ENCODE measurements at regions not wholly inside any gene's neighbourhood (a gene's known extent, or its start where the extent isn't known, plus 50 kb on each side); places are given as distances from the start of the nearest gene placed in this dataset.

GRCh38 chr1:60244906-60245305 lies 171.3 kb upstream of the C1orf87 start:
- no TSS peak for BruUV-seq (replicated peaks)
- no peak overlapping the region for H3K4me2 ChIP-seq
- no peak overlapping the region for H3K27ac ChIP-seq
- H3K36me3 ChIP-seq (ENCODE audit: low read depth): no peaks in the 10 kb centered on the region
- no peaks in the 10 kb centered on the region for H3K79me2 ChIP-seq (ENCODE audit: low read depth)
- CTCF ChIA-PET: no interaction called here
- H3K9me2 ChIP-seq (ENCODE audit: insufficient read depth): no peaks in the 10 kb centered on the region
- H2AFZ ChIP-seq: no peak overlapping the region
- no peaks in the 10 kb centered on the region for H3K9me3 ChIP-seq (ENCODE audit: insufficient read depth, low read depth)
- no peaks in the 10 kb centered on the region for H3F3A ChIP-seq (ENCODE audit: insufficient read depth, low read depth)
- no peaks in the 10 kb centered on the region for H4K20me1 ChIP-seq (ENCODE audit: insufficient read depth)
- POLR2A ChIA-PET (ENCODE audit: unreplicated experiment): no interaction called here
- TF ChIP-seq, protein P1, sequence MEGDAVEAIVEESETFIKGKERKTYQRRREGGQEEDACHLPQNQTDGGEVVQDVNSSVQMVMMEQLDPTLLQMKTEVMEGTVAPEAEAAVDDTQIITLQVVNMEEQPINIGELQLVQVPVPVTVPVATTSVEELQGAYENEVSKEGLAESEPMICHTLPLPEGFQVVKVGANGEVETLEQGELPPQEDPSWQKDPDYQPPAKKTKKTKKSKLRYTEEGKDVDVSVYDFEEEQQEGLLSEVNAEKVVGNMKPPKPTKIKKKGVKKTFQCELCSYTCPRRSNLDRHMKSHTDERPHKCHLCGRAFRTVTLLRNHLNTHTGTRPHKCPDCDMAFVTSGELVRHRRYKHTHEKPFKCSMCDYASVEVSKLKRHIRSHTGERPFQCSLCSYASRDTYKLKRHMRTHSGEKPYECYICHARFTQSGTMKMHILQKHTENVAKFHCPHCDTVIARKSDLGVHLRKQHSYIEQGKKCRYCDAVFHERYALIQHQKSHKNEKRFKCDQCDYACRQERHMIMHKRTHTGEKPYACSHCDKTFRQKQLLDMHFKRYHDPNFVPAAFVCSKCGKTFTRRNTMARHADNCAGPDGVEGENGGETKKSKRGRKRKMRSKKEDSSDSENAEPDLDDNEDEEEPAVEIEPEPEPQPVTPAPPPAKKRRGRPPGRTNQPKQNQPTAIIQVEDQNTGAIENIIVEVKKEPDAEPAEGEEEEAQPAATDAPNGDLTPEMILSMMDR (conservative IDR thresholded peaks at IDR 0.05): no peak
- no peak for TF ChIP-seq EZH2 (IDR thresholded peaks at IDR 0.05; ENCODE audit: low read depth)
- H3K27me3 ChIP-seq (ENCODE audit: insufficient read depth, low read depth): no peaks in the 10 kb centered on the region
- H3K4me1 ChIP-seq (replicated peaks; ENCODE audit: insufficient read depth): no peaks in the 10 kb centered on the region
- H3K4me3 ChIP-seq: no peak overlapping the region
- intact Hi-C loops (cut with micrococcal nuclease; ENCODE audit: unreplicated experiment): no loop called here
- DNase-seq: no peak

GRCh38 chr1:60235275-60235674 lies 161.7 kb upstream of the C1orf87 start:
- H3K9me3 ChIP-seq (ENCODE audit: insufficient read depth, low read depth): no peaks in the 10 kb centered on the region
- no peaks in the 10 kb centered on the region for H3K27me3 ChIP-seq (ENCODE audit: insufficient read depth, low read depth)
- H3K9me2 ChIP-seq (ENCODE audit: insufficient read depth): no peaks in the 10 kb centered on the region
- H3K4me1 ChIP-seq (replicated peaks; ENCODE audit: insufficient read depth): no peaks in the 10 kb centered on the region
- intact Hi-C loops (cut with micrococcal nuclease; ENCODE audit: unreplicated experiment): no loop called here
- ChIA-PET CTCF (interaction anchor here (0.6 kb wide), 1 partner anchor 690 kb away, joined by 16 read pairs; no protein-coding TSS in a partner anchor), POLR2A (ENCODE audit: unreplicated experiment) (no interaction called here)
- no peak for DNase-seq
- H3K27ac ChIP-seq: no peak overlapping the region
- H4K20me1 ChIP-seq (ENCODE audit: insufficient read depth): no peaks in the 10 kb centered on the region
- H3K4me3 ChIP-seq: no peak overlapping the region
- no peaks in the 10 kb centered on the region for H3K79me2 ChIP-seq (ENCODE audit: low read depth)
- H3F3A ChIP-seq (ENCODE audit: insufficient read depth, low read depth): no peaks in the 10 kb centered on the region
- peak overlapping the region; percentile 26; the same call in 1 of the 2 replicates for H2AFZ ChIP-seq
- no peaks in the 10 kb centered on the region for H3K36me3 ChIP-seq (ENCODE audit: low read depth)
- no peak overlapping the region for H3K4me2 ChIP-seq
- TF ChIP-seq, protein P1 (conservative IDR thresholded peaks at IDR 0.05): no peak
- no peak for TF ChIP-seq EZH2 (IDR thresholded peaks at IDR 0.05; ENCODE audit: low read depth)
- BruUV-seq (replicated peaks): no TSS peak

DNA sequence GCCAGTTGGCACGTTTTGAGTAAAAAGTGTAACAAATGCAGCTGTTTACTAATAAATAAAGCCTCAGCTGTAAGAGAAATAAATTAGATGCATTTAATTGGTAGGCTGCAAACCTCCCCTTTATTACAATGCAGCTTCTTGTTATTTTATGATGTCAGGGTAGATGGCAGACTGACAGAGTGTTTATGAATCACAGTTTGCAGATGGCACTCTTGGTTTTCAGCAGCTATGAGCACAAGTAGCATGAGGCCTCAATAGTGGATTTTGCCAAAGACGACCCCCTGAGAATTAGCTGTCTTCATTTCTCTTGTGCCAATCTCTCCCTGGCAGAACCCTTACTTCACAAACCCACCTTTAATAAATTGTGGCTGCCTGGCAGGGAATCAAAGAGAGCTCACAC lies 161.2 kb upstream of the C1orf87 start:
- H3K9me2 ChIP-seq (ENCODE audit: insufficient read depth): no peaks in the 10 kb centered on the region
- no TSS peak for BruUV-seq (replicated peaks)
- H3K4me3 ChIP-seq: no peak overlapping the region
- intact Hi-C loops (cut with micrococcal nuclease; ENCODE audit: unreplicated experiment): no loop called here
- H3F3A ChIP-seq (ENCODE audit: insufficient read depth, low read depth): no peaks in the 10 kb centered on the region
- H2AFZ ChIP-seq: peak overlapping the region; percentile 26; the same call in 1 of the 2 replicates
- no peaks in the 10 kb centered on the region for H3K4me1 ChIP-seq (replicated peaks; ENCODE audit: insufficient read depth)
- no peak for TF ChIP-seq EZH2 (IDR thresholded peaks at IDR 0.05; ENCODE audit: low read depth)
- TF ChIP-seq, protein P1 (conservative IDR thresholded peaks at IDR 0.05): no peak
- H3K79me2 ChIP-seq (ENCODE audit: low read depth): no peaks in the 10 kb centered on the region
- ChIA-PET CTCF (interaction anchor here (0.6 kb wide), 1 partner anchor 690 kb away, joined by 16 read pairs; no protein-coding TSS in a partner anchor), POLR2A (ENCODE audit: unreplicated experiment) (no interaction called here)
- DNase-seq: no peak
- no peaks in the 10 kb centered on the region for H4K20me1 ChIP-seq (ENCODE audit: insufficient read depth)
- H3K4me2 ChIP-seq: no peak overlapping the region
- no peaks in the 10 kb centered on the region for H3K9me3 ChIP-seq (ENCODE audit: insufficient read depth, low read depth)
- no peak overlapping the region for H3K27ac ChIP-seq
- no peaks in the 10 kb centered on the region for H3K36me3 ChIP-seq (ENCODE audit: low read depth)
- H3K27me3 ChIP-seq (ENCODE audit: insufficient read depth, low read depth): no peaks in the 10 kb centered on the region
